K562 (cell line): ENCODE measurements at regions not wholly inside any gene's neighbourhood (a gene's known extent, or its start where the extent isn't known, plus 50 kb on each side); places are given as distances from the start of the nearest gene placed in this dataset.
"Not testable (repeated sequence)": the region's sequence is repeated elsewhere in the genome, so short reads cannot be mapped to it uniquely, and the experiment has no call there.

ENCODE experiments used
- ATAC-seq: fragments of 200-7000 bp; cut with Tn5 transposase; 3 replicates; pipeline ENCODE4 v1.9.1; 2020; ENCODE audit warnings: moderate library complexity
- BruUV-seq: library from RNA; stranded (reverse); fragments of 400-500 nt; replicated peaks from 2 replicates; lab custom pipeline; 2021; lab: Mats Ljungman, UMichigan
- CTCF ChIA-PET: fragments of 300-600 bp; formaldehyde crosslinking; extraction: SDS; loops from one replicate; lab custom pipeline; 2021; ENCODE audit warnings: low intra/inter-chr PET ratio; lab: Yijun Ruan, JAX
- POLR2A ChIA-PET: fragments of 300-600, 350-650 bp; sonication (Branson Sonifier 250); formaldehyde crosslinking; extraction: SDS; loops from one replicate; lab custom pipeline; 2021; ENCODE audit warnings: antibody characterized with exemption, inconsistent platforms; lab: Yijun Ruan, JAX
- DNase-seq, 4 experiments: peaks; one replicate each; pipeline versions ENCODE4 v3.0.0 to v3.0.0-alpha.2; 2011 to 2018; ENCODE audit warnings: low spot score in 3 of 4, mixed read lengths in 3 of 4; ENCODE audit errors: extremely low read depth in 1 of 4
- FAIRE-seq: peaks from 2 replicates; lab custom pipeline; 2011; peaks lifted over from hg19 to GRCh38; lab: Jason Lieb, UNC
- H2AFZ ChIP-seq: 2 replicates; pipeline ENCODE4 v1.6.0; 2011; ENCODE audit warnings: low read depth, low read length, control low read depth, inconsistent platforms
- H3K27ac ChIP-seq: fragments of 200-600 bp; 3 replicates; pipeline ENCODE4 v1.8.0; 2011; ENCODE audit warnings: low read depth, mild to moderate bottlenecking, control low read depth, inconsistent platforms, low read length, moderate library complexity, mixed read lengths; ENCODE audit errors: extremely low read depth
- H3K27me3 ChIP-seq, 2 experiments: fragments of 300-600 bp in 1 of 2; 2 replicates in 1 of 2; 3 replicates in 1 of 2; pipeline versions ENCODE4 v1.6.0 to v1.8.0; 2011; ENCODE audit warnings: inconsistent platforms in 2 of 2, low read length in 2 of 2, mild to moderate bottlenecking in 1 of 2, mixed read lengths in 1 of 2, moderate library complexity in 1 of 2; ENCODE audit not compliant: control insufficient read depth in 2 of 2, insufficient read depth in 2 of 2
- H3K36me3 ChIP-seq: fragments of 300-600 bp; 3 replicates; pipeline ENCODE4 v1.8.0; 2011; ENCODE audit warnings: mild to moderate bottlenecking, low read length, inconsistent platforms; ENCODE audit not compliant: control insufficient read depth, insufficient read depth
- H3K4me1 ChIP-seq, 2 experiments: fragments of 200-600 bp in 1 of 2; replicated peaks in 1 of 2; 2 replicates in 1 of 2; 3 replicates in 1 of 2; pipeline versions ENCODE4 v1.5.1 to v1.8.0; 2011; ENCODE audit warnings: inconsistent platforms in 2 of 2, low read length in 2 of 2, mild to moderate bottlenecking in 1 of 2, mixed read lengths in 1 of 2, moderate library complexity in 1 of 2; ENCODE audit not compliant: control insufficient read depth in 2 of 2, insufficient read depth in 2 of 2
- H3K4me2 ChIP-seq: 2 replicates; pipeline ENCODE4 v1.6.1; 2011; ENCODE audit warnings: low read length, control low read depth, inconsistent platforms, mixed read lengths; ENCODE audit not compliant: insufficient read depth
- H3K4me3 ChIP-seq: fragments of 200-600 bp; sonication (generic), shearing (Covaris generic); 2 replicates; pipeline ENCODE4 v1.5.1; 2016; ENCODE audit warnings: control low read depth, inconsistent platforms
- H3K79me2 ChIP-seq: fragments of 200-600 bp; 3 replicates; pipeline ENCODE4 v1.8.0; 2011; ENCODE audit warnings: low read length, inconsistent platforms; ENCODE audit not compliant: control insufficient read depth, insufficient read depth
- H3K9ac ChIP-seq, 2 experiments: 2 replicates each; pipeline versions ENCODE4 v1.6.0 to v1.6.1; 2011; ENCODE audit warnings: low read depth in 2 of 2, low read length in 2 of 2, control low read depth in 1 of 2, inconsistent platforms in 1 of 2, mild to moderate bottlenecking in 1 of 2, mixed read lengths in 1 of 2; ENCODE audit not compliant: insufficient read depth in 1 of 2
- H3K9me1 ChIP-seq: one replicate; pipeline ENCODE4 v1.6.0; 2011; ENCODE audit warnings: inconsistent platforms, mild to moderate bottlenecking, low read length, moderate library complexity; ENCODE audit not compliant: control insufficient read depth, insufficient read depth
- H3K9me3 ChIP-seq: replicated peaks from 2 replicates; pipeline ENCODE4 v1.5.1; 2011; ENCODE audit warnings: low read depth, low read length, inconsistent platforms; ENCODE audit not compliant: control insufficient read depth, insufficient read depth
- H4K20me1 ChIP-seq: replicated peaks from 2 replicates; pipeline ENCODE4 v1.6.1; 2011; ENCODE audit warnings: low read length, inconsistent platforms, mixed read lengths; ENCODE audit not compliant: control insufficient read depth, insufficient read depth
- ATF3 ChIP-seq, 2 experiments: fragments of 450-650 bp in 1 of 2; sonication (generic) in 1 of 2; formaldehyde crosslinking in 1 of 2; IDR thresholded peaks in 1 of 2; conservative IDR thresholded peaks in 1 of 2; 2 replicates each; pipeline versions ENCODE4 v1.6.1 to v1.8.1; 2016 to 2023; ENCODE audit warnings: mild to moderate bottlenecking in 2 of 2, moderate library complexity in 2 of 2, inconsistent platforms in 1 of 2, missing genetic modification reagents in 1 of 2
- CEBPG ChIP-seq, 3 experiments: fragments of 200-800 bp in 1 of 3; sonication (Bioruptor generic) in 1 of 3; sonication (generic) in 1 of 3; formaldehyde crosslinking in 1 of 3; IDR thresholded peaks in 2 of 3; conservative IDR thresholded peaks in 1 of 3; 2 replicates each; pipeline versions ENCODE4 v1.6.1 to v1.8.0; 2016 to 2022; ENCODE audit warnings: missing compliant biosample characterization in 2 of 3, missing genetic modification characterization in 2 of 3, mild to moderate bottlenecking in 1 of 3, missing genetic modification reagents in 1 of 3
- DMBX1 ChIP-seq: fragments of 250-450 bp; sonication (Bioruptor Pico); IDR thresholded peaks from 2 replicates; pipeline ENCODE4 v1.8.0; 2022; ENCODE audit warnings: inconsistent platforms, mild to moderate bottlenecking, moderate library complexity, borderline replicate concordance
- ETV1 ChIP-seq: fragments of 450-650 bp; conservative IDR thresholded peaks from 2 replicates; pipeline ENCODE4 v1.6.1; 2016; ENCODE audit warnings: missing genetic modification characterization, control low read depth, low read depth, missing compliant biosample characterization
- GABPB1 ChIP-seq: sonication (generic); formaldehyde crosslinking; IDR thresholded peaks from 2 replicates; pipeline ENCODE4 v1.8.0; 2022; ENCODE audit warnings: mild to moderate bottlenecking, missing genetic modification reagents
- MGA ChIP-seq: fragments of 450-650 bp; IDR thresholded peaks from 2 replicates; pipeline ENCODE4 v1.6.1; 2016; ENCODE audit warnings: mild to moderate bottlenecking, moderate library complexity
- SMAD4 ChIP-seq: fragments of 250-450 bp; sonication (Bioruptor Pico); conservative IDR thresholded peaks from 2 replicates; pipeline ENCODE4 v1.8.0; 2021; ENCODE audit warnings: inconsistent platforms, mild to moderate bottlenecking, moderate library complexity
- TCF3 ChIP-seq: sonication (generic); formaldehyde crosslinking; IDR thresholded peaks from 2 replicates; pipeline ENCODE4 v1.4.0; 2020; ENCODE audit warnings: mild to moderate bottlenecking, missing genetic modification reagents
- WGBS: fragments of 100-300 bp; shearing (Covaris generic); methylation state at CpG from one replicate; pipeline ENCODE4 v1.1.6; 2016; ENCODE audit warnings: low coverage, mixed read lengths; ENCODE audit not compliant: insufficient coverage; ENCODE audit errors: missing lambda C conversion rate; 5-methylcytosine and 5-hydroxymethylcytosine counted together
- in situ Hi-C: fragments of 300-500 bp; cut with MboI; formaldehyde crosslinking; loops from 4 replicates; pipeline ENCODE4 v1.15.0; 2018; ENCODE audit warnings: inconsistent platforms, mixed read lengths
- intact Hi-C: fragments of 100-400 bp; cut with micrococcal nuclease; formaldehyde crosslinking; loops from 2 replicates; pipeline ENCODE4 v1.14.2; 2022

- BruUV-seq; H3K9me3 ChIP-seq; H4K20me1 ChIP-seq; H3K9ac ChIP-seq; H3K4me3 ChIP-seq; H3K4me2 ChIP-seq; H3K4me1 ChIP-seq; H3K27me3 ChIP-seq; H3K79me2 ChIP-seq; in situ Hi-C loops; POLR2A ChIA-PET; CTCF ChIA-PET; H3K36me3 ChIP-seq; FAIRE-seq; H3K27ac ChIP-seq; H3K9me1 ChIP-seq; TF ChIP-seq ATF3 (CRISPR knock-in tag; conservative IDR thresholded peaks at IDR 0.05): not testable (repeated sequence)
- peak; percentile 51; the same call in 2 of the 3 replicates for ATAC-seq
- peak overlapping the region; percentile 51 for H2AFZ ChIP-seq
- 53% methylated on average over 5 of the region's 10 CpGs for WGBS
- intact Hi-C loops: loop anchor here (5.0 kb wide), 1 partner anchor 241 kb away; no protein-coding TSS in a partner anchor
- peak in 1 of 4 experiments; percentile 37 for DNase-seq
- TF ChIP-seq ETV1 (tag): peak; percentile 58
- TF ChIP-seq CEBPG (CRISPR knock-in tag; IDR thresholded peaks at IDR 0.05): peak; percentile 73; the same call in 1 of the 2 replicates
- peak in 1 of 2 experiments; percentile 56; a peak in 2 of 4 replicates for TF ChIP-seq CEBPG (tag; conservative IDR thresholded peaks at IDR 0.05 in 1 of 2, IDR thresholded peaks at IDR 0.05 in 1 of 2)
- peak; percentile 33; the same call in 1 of the 2 replicates for TF ChIP-seq SMAD4 (CRISPR knock-in tag)
- peak; percentile 29; the same call in 1 of the 2 replicates for TF ChIP-seq DMBX1 (CRISPR knock-in tag)
- peak; percentile 31 for TF ChIP-seq TCF3 (CRISPR knock-in tag)
- TF ChIP-seq GABPB1: peak; percentile 74
- peak; percentile 60; the same call in 1 of the 2 replicates for TF ChIP-seq ATF3 (IDR thresholded peaks at IDR 0.05)
- 0 out of 2 replicates have a peak, but pooled peaks have one; percentile 10 for TF ChIP-seq MGA
Measured at GRCh38 chrX:131850964-131851363, 172.1 kb upstream of the STK26 start.
